Skeletal muscle tissue (tissue), 3 donors: ENCODE measurements at regions not wholly inside any gene's neighbourhood (a gene's known extent, or its start where the extent isn't known, plus 50 kb on each side); places are given as distances from the start of the nearest gene placed in this dataset.
A peak's percentile ranks its signal among the peaks of the same experiment; 100 is the strongest.

Source experiments
- H3K27ac ChIP-seq: one replicate; pipeline ENCODE4 v1.7.0; 2013; ENCODE audit warnings: mild to moderate bottlenecking, low read depth, low read length, inconsistent platforms
- H3K27me3 ChIP-seq, 3 donors: one replicate each; pipeline ENCODE4 v1.7.0; 2013; ENCODE audit warnings: low read length in 3 of 3; ENCODE audit not compliant: control insufficient read depth in 3 of 3, insufficient read depth in 3 of 3
- H3K36me3 ChIP-seq, 3 donors: one replicate each; pipeline ENCODE4 v1.7.0; 2013; ENCODE audit warnings: low read length in 3 of 3; ENCODE audit not compliant: control insufficient read depth in 3 of 3, insufficient read depth in 3 of 3
- H3K4me1 ChIP-seq, 3 donors: one replicate each; pipeline ENCODE4 v1.7.0; 2013; ENCODE audit warnings: low read length in 3 of 3, mild to moderate bottlenecking in 3 of 3; ENCODE audit not compliant: control insufficient read depth in 3 of 3, insufficient read depth in 3 of 3
- H3K4me3 ChIP-seq, 3 donors: one replicate each; pipeline ENCODE4 v1.7.0; 2013; ENCODE audit warnings: low read length in 3 of 3
- H3K9ac ChIP-seq, 3 donors: one replicate each; pipeline ENCODE4 v1.7.0; 2013; ENCODE audit warnings: low read length in 3 of 3, mild to moderate bottlenecking in 3 of 3, moderate library complexity in 2 of 3, low read depth in 1 of 3
- H3K9me3 ChIP-seq, 3 donors: one replicate each; pipeline ENCODE4 v1.7.0; 2013; ENCODE audit warnings: low read length in 3 of 3; ENCODE audit not compliant: control insufficient read depth in 3 of 3
- donor health status: Osteomylitis.

GRCh38 chr19:32222556-32222955 lies 122.9 kb upstream of the ZNF507 start:
- Histone ChIP-seq H3K4me3 (no peak overlapping the region), H3K9ac (no peak overlapping the region), H3K9me3 (no peaks in the 10 kb centered on the region), H3K4me1 (peaks cover 0 to 4% (median 0%) of the 10 kb centered on the region in 3 donors), H3K36me3 (no peaks in the 10 kb centered on the region), H3K27me3 (peaks cover 5 to 12% (median 9%) of the 10 kb centered on the region in 3 donors), H3K27ac (no peak overlapping the region)

- Histone ChIP-seq H3K9me3 (no peaks in the 10 kb centered on the region), H3K9ac (no peak overlapping the region), H3K4me3 (no peak overlapping the region), H3K36me3 (no peaks in the 10 kb centered on the region), H3K27me3 (peaks cover 5 to 16% (median 9%) of the 10 kb centered on the region in 3 donors), H3K4me1 (peaks cover 0 to 4% (median 0%) of the 10 kb centered on the region in 3 donors), H3K27ac (no peak overlapping the region)
These were observed 122.3 kb upstream of the ZNF507 start for GRCh38 chr19:32223106-32223505.

- Histone ChIP-seq H3K27me3 (peaks cover 5 to 16% (median 9%) of the 10 kb centered on the region in 3 donors), H3K4me3 (no peak overlapping the region)
These were observed 121.6 kb upstream of the ZNF507 start for GRCh38 chr19:32223595-32224370.

GRCh38 chr19:32224371-32225244 lies 120.8 kb upstream of the ZNF507 start:
- Histone ChIP-seq H3K4me1 (peaks cover 0 to 4% (median 0%) of the 10 kb centered on the region in 3 donors), H3K9me3 (no peaks in the 10 kb centered on the region), H3K36me3 (no peaks in the 10 kb centered on the region), H3K27ac (no peak overlapping the region), H3K4me3 (peak overlapping the region; percentile 30 to 52 (median 46)), H3K27me3 (peaks cover 9 to 16% (median 11%) of the 10 kb centered on the region in 3 donors), H3K9ac (peak overlapping the region in 1 of 3 donors; percentile 25)

More at GRCh38 chr19:32223595-32224370, 121.6 kb upstream of the ZNF507 start:
- H3K9ac ChIP-seq: no peak overlapping the region
- no peaks in the 10 kb centered on the region for H3K9me3 ChIP-seq
- no peaks in the 10 kb centered on the region for H3K36me3 ChIP-seq
- H3K27ac ChIP-seq: no peak overlapping the region
- H3K4me1 ChIP-seq: peaks cover 0 to 4% (median 0%) of the 10 kb centered on the region in 3 donors

- Histone ChIP-seq H3K36me3 (no peaks in the 10 kb centered on the region), H3K27me3 (peaks cover 17 to 28% (median 26%) of the 10 kb centered on the region in 3 donors), H3K27ac (no peak overlapping the region), H3K9ac (no peak overlapping the region), H3K9me3 (no peaks in the 10 kb centered on the region), H3K4me1 (peaks cover 0 to 4% (median 0%) of the 10 kb centered on the region in 3 donors), H3K4me3 (no peak overlapping the region)
These were observed 117.7 kb upstream of the ZNF507 start for GRCh38 chr19:32227561-32228165.

GRCh38 chr19:32230441-32230840 lies 115.0 kb upstream of the ZNF507 start:
- H3K27me3 ChIP-seq: peaks cover 9 to 30% (median 23%) of the 10 kb centered on the region in 3 donors
- H3K4me1 ChIP-seq: no peaks in the 10 kb centered on the region
- no peak overlapping the region for H3K27ac ChIP-seq

GRCh38 chr19:32231020-32231419 lies 114.4 kb upstream of the ZNF507 start:
- H3K27me3 ChIP-seq: peaks cover 10 to 32% (median 26%) of the 10 kb centered on the region in 3 donors
- no peak overlapping the region for H3K4me3 ChIP-seq
- H3K27ac ChIP-seq: no peak overlapping the region
- no peaks in the 10 kb centered on the region for H3K9me3 ChIP-seq
- H3K9ac ChIP-seq: no peak overlapping the region
- no peaks in the 10 kb centered on the region for H3K4me1 ChIP-seq
- H3K36me3 ChIP-seq: no peaks in the 10 kb centered on the region

More at GRCh38 chr19:32230441-32230840, 115.0 kb upstream of the ZNF507 start:
- Histone ChIP-seq H3K36me3 (no peaks in the 10 kb centered on the region), H3K9ac (no peak overlapping the region), H3K9me3 (no peaks in the 10 kb centered on the region), H3K4me3 (no peak overlapping the region)

- no peaks in the 10 kb centered on the region for H3K36me3 ChIP-seq
- no peak overlapping the region for H3K27ac ChIP-seq
- H3K27me3 ChIP-seq: peaks cover 10 to 32% (median 26%) of the 10 kb centered on the region in 3 donors
- no peaks in the 10 kb centered on the region for H3K4me1 ChIP-seq
- H3K9ac ChIP-seq: no peak overlapping the region
- H3K4me3 ChIP-seq: no peak overlapping the region
- H3K9me3 ChIP-seq: no peaks in the 10 kb centered on the region
These were observed 113.7 kb upstream of the ZNF507 start for GRCh38 chr19:32231691-32232090.

GRCh38 chr19:32232449-32232848 lies 113.0 kb upstream of the ZNF507 start:
- Histone ChIP-seq H3K36me3 (no peaks in the 10 kb centered on the region), H3K9ac (no peak overlapping the region), H3K4me1 (no peaks in the 10 kb centered on the region), H3K27ac (no peak overlapping the region), H3K27me3 (peaks cover 10 to 32% (median 24%) of the 10 kb centered on the region in 3 donors), H3K4me3 (no peak overlapping the region), H3K9me3 (no peaks in the 10 kb centered on the region)
